ENCODE measurements at regions not wholly inside any gene's neighbourhood (a gene's known extent, or its start where the extent isn't known, plus 50 kb on each side); places are given as distances from the start of the nearest gene placed in this dataset.
A peak's percentile ranks its signal among the peaks of the same experiment; 100 is the strongest.

DNA sequence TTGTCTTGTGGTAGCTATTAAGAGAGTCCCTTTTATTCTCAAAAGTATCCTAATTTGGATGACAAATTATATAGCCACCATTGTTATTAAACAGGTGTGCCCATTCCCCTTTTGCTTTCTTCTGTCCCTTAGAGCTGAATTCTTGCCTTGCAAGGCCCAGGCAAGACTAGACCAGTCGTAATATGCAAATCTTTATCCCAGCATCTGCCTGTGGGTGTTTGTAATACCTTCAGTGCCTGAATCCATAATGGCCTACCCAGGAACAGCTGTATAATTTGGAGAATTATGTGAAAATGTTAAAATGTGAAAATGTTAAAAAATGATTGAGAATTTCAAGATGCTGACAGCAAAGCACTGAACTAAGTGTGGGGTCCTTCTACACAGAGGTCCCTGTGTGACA lies 403.0 kb upstream of the RBMS3 start:
- no peak for DNase-seq (ENCODE audit: low read depth in 4 of 4, low spot score in 2 of 4)

DNA sequence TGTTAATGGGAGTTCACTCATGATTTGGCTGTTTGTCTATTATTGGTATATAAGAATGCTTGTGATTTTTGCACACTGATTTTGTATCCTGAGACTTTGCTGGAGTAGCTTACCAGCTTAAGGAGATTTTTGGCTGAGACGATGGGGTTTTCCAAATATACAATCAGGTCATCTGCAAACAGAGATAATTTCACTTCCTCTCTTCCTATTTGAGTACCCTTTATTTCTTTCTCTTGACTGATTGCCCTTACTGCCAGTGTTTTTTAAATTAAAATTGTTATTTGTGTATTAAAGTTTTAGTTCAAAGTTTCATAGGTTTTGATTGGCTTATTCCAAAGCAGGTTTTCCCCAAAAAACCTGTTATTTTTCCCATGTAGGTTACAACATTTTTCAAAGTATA lies 390.5 kb upstream of the RBMS3 start:
- DNase-seq (ENCODE audit: low read depth in 4 of 4, low spot score in 2 of 4) = no peak

DNA sequence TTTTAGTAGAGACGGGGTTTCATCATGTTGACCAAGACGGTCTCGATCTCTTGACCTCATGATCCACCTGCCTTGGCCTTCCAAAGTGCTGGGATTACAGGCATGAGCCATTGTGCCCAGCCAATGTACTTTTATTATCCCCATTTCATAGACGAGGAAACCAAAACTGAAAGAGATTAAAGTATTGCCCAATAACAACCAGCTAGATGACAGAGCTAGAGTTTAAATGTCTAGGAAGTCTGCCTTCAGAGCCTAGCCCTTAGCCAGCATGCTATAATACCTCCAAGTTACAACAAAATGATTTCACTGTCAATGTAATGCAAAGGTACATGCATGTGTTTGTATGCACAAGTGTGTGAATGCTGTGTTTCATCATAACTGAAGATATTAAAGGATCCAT lies 389.4 kb upstream of the RBMS3 start:
- no peak for DNase-seq (ENCODE audit: low read depth in 4 of 4, low spot score in 2 of 4)

DNA sequence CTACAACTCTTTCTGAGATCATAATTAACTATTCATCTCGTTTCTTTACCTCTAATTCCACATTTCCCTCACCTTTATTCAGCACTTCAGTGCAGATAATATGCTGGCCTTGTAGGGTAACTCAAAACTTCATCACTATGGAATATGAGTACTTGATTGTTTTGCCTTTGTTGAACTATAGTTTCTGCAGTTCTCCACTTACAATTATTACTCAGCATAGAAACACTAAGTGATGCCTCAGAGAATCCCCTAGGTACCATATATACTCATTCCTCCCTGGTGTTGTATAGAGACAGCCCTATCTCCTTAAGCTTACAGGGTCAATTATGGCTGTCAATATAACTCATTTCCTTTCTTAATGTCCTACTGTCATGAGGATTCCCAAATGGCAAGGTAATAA lies 380.6 kb upstream of the RBMS3 start:
- DNase-seq (ENCODE audit: low read depth in 4 of 4, low spot score in 2 of 4) = no peak

DNA sequence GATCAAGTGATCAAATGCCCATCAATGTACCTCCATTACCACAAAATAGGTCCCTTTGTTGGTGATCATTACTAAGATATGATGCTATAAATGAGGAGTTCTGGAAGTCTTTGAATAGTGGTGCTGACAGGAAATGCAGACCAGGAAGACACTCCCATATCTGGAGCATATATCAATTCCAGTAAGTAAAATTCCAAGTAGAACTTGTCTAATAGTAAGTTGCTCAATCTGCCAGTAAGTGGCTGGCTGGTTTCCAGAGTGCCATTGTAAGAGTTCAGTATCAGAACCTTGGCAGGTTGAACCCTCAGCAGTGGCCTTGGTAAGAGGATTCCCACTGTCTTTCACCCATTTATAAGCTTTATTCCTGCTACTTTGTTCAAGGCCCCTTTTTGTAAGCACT lies 379.9 kb upstream of the RBMS3 start:
- no peak for DNase-seq (ENCODE audit: low read depth in 4 of 4, low spot score in 2 of 4)

DNA sequence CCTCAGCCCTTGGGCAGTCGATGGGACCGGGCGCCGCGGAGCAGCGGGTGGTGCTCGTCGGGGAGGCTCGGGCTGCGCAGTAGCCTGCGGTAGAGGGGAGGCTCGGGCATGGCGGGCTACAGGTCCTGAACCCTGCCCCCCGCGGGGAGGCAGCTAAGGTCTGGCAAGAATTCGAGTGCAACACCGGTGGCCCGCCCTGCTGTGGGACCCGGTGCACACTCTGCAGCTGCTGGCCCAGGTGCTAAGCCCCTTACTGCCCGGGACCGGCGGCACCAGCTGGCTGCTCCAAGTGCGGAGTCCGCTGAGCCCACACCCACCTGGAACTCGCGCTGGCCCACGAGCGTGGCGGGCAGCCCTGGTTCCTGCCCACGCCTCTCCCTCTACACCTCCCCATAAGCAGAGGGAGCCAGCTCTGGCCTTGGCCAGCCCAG lies 377.7 kb upstream of the RBMS3 start:
- DNase-seq (ENCODE audit: low read depth in 4 of 4, low spot score in 2 of 4) = no peak

DNA sequence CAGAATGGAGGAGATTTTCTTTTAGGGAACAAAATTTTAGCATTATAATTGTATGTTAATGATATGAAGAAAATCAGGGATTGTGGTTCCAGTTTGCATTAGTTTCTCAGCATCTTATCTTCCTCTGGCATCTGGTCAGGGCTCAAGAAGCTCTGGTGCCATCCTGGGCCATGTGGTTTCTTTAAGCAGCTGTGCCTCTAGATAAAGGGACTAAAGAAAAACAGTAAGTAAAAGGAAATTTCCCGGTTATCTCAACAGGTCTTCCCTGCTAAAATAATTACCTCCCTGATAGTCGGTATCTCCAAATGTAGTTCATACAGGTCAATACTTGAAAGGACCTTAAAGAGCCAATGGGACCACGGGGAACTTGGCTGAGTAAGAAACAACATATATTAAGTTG lies 375.1 kb upstream of the RBMS3 start:
- DNase-seq (ENCODE audit: low read depth in 4 of 4, low spot score in 2 of 4) = no peak

DNA sequence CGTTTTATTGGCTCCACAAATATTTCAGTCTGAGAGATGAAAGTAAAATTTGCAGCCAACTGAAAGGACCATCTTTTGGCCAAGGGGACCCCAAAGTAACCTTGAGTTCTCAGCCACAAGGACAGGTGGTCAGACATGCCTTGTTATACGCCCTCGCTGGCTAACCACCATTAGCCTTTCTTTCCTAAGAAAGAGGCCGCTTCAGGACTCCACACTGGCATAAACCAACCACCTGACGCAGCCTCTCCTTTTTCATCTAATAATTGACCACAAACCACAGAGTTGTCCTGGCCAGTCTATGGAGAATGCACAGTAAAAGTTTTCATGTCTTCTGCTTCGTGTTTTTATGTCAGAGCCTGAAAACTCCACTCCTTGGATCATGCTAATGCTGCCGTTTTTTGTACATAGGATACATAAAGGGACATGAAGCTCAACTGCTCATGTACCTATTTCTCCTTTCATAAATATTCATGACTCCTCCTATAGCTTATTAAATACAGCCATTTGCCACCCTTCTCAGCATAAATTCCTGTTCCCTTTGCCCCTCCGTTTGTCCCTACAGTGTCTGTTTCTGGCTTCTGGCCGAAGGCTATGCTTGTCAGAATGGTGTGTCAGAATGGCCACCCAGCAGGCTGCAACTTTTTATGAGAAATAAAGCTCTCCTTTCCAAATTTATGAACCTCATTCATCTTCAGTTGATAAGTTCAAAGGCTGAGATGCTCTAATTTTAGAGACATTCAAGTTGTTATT lies 374.1 kb upstream of the RBMS3 start:
- DNase-seq (ENCODE audit: low read depth in 4 of 4, low spot score in 2 of 4) = no peak

DNA sequence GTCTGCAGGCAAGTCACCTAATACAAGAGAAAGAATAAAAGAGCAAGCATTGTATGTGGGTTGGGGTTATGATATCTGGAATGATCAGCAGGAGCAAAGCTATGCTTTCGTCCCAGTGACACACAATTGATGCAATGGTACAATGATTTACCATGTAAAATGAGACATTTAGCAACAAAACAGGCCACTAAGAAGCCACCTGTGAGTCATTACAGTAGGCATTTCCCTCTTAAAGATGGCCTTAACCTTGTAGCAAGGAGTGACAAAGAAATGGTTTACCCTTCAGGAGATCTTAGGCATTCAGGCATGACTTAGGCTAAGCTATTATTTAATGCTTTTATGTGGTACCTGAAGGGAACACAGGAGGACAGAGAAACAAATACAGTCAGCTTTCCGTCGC lies 373.3 kb upstream of the RBMS3 start:
- no peak for DNase-seq (ENCODE audit: low read depth in 4 of 4, low spot score in 2 of 4)

DNA sequence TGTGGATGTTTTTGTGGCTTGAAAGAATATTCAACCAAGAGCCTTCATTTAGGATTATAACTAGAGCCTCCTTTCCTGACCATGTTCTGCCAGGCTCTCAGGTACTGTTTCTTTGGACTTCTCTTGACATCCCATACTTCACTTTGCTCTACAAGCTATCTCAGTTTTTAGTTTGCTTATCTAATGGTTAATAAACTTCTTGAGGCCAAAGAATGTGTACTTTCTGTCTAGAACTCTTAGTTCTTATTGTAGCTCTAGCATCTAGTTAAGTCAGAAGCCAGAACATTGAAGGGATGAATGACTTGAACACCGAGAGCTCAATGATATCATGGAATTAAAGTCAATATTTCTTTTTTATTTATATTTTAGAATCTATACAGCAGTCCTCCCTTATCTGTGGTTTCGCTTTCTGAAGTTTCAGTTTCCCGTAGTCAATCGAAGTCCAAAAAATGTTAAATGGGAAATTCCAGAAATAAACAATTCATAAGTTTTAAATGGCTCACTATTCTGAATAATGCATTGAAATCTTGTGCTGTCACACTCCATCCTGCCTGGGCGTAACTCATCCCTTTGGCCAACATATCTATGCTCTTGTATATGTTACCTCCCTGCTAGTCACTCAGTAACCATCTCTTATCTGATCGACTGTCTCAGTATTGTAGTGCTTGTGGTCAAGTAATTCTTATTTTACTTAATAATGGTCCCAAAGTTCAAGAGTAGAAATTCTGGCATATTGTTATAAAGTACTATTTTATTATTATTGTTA lies 368.6 kb upstream of the RBMS3 start:
- DNase-seq (ENCODE audit: low read depth in 4 of 4, low spot score in 2 of 4) = no peak

DNA sequence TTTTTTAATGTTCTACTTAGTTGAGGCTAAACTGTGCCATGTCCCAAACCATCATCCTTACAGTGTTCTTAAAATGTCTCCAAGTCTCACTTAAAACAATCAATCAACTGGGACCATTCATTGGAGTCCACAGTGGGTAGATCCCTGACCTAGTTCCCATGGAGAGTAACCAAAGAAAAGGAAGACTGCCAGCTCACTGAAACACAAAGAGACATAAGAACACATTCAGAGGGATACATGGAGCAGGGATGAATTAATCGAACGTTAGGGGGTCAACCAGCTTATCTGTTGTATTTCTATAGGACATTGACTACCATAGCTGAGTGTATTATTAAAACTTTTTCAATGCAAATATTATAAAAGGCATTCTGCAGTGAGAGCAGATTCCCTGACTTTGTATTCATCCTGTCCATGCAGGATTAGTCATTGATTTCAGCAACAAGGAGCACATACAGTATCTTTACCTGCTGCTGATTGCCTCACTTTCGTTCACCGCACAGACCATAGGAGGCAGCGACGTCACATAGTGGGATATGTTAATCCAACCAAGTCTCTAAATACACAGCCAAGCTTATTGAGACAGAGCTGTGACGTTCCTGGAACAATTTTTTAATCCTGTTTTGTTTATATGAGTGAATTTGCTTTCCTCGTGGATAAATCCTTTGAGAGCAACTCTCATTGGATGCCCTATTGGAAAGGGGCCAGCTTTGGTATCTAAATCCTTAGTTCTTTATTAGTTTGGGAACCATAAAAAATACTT lies 364.9 kb upstream of the RBMS3 start:
- no peak for DNase-seq (ENCODE audit: low read depth in 4 of 4, low spot score in 2 of 4)

DNA sequence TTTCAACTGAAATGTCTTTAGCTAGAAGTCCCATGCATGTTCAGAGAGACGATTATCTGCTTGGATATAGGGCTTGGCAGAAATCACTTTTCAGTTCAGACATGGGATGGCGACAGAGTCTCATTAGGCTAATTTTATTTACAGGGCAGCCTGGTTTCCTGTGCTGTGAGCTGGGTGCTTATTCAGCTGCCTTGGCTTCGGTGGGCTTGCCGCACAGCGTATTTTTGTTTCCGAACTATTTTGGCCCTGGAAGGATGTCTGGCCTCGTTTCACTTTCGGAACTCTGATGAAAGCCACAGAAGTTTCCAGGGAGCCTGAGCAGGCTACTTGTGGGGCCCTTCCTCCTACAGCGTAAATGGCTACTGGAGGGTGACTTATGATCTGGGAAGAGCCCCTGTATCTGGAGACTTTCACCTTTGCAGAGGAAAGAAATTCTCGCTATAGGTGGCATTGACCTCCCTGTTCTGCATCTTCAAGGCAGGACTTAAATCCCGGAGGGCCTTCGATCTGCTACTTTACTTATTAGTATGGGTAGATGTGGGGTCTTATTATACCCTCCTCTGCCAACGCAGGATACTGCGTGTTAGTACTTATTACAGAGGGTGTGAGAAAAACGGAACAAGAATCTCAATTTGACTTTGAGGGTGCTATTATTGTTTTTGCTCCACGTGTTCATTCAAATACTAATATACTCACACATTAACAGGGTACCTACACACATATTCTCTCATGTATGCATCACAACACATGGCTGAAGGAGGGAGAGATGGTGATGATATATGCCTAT lies 364.0 kb upstream of the RBMS3 start:
- peak in 3 of 4 donors; percentile 15 to 55 (median 40) for DNase-seq (ENCODE audit: low read depth in 4 of 4, low spot score in 2 of 4)

DNA sequence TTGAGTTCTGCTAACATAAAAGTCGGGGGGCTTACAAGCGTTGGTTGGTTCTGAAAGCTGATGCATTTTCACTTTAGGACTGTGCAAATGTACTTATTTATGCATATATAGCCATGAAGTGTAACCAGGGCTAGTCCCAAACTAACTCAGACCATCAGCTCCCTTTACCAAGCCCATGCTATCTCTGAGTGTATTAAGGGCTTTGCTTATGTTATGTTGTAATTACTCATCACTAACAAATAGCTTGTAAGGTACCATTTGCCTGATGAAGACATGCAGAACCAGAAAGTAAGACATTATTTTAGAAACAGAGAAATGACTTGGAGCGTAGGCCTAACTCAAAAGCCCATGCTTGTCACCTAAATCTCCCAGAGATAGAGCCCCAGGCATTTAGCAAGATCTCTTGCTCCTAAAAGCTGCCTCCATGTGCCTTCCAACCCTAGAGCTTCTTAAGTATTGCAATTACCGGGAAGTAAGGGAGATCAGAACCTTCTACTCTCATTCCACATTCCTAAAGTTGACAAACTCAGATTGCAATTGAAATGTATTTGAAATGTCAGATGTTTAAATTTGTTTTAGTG lies 362.9 kb upstream of the RBMS3 start:
- DNase-seq (ENCODE audit: low read depth in 4 of 4, low spot score in 2 of 4) = no peak

DNA sequence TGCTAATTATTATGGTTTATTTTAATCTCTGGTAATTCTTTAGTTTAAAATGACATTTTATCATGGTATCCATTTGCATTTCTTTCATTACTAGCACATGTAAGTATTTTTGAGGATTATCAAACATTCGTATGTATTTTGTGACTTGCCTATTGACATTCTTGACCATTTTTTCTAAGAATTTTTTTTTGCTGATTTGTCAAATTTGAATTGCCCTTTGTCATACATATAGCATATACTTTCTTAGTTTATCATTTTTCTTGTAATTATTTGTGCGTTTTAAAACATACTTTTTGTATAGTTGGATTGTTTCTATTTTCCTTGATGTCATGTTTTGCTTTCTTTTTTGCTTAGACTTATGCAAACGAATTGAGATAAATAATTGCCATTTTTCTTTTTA lies 358.5 kb upstream of the RBMS3 start:
- DNase-seq (ENCODE audit: low read depth in 4 of 4, low spot score in 2 of 4) = no peak

DNA sequence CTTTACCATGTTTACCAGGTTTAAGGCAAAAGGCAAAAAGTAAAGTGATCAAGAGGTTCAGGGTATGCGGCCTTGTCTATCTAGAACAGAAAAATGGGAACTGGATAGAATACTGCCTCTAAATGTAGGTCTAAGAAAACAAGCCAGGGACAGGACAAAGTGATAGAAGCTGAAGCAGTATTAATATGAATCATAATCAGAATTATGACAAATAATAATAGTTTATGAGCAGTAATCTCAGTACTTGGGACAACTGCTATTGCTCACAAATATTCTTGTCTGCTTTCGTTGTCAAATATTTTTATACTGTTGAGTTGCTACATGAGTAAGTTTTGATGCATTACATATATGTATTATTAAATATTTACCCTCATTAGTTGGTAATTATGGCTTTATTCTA lies 356.9 kb upstream of the RBMS3 start:
- no peak for DNase-seq (ENCODE audit: low read depth in 4 of 4, low spot score in 2 of 4)

DNA sequence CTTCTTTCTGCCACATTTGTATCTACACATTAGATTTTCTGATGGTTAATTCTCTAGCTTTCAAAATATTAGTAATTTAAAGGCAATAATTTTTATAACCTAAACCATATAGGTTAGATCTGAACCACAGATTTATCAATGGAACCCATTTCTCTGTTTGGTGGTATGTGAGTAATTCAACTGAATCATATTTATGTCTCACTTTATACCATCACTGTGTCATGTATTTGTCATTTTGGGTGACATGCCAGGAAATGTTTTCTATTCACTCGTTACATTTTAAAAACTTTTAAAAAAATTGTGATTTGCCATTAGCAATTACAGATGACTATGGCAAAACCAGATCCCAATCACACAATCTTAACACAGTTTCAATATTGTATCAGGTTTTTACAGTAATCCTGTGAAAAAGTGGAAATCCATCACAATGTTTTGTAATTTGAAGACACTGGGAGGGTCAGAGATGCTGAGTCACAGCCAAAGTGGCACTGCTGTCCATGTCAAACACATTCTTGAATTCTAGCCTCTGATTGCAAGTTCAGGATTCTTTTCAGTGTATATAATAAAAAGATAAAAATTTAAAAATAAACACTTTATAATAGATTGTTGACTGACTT lies 356.0 kb upstream of the RBMS3 start:
- DNase-seq (ENCODE audit: low read depth in 4 of 4, low spot score in 2 of 4) = no peak

DNA sequence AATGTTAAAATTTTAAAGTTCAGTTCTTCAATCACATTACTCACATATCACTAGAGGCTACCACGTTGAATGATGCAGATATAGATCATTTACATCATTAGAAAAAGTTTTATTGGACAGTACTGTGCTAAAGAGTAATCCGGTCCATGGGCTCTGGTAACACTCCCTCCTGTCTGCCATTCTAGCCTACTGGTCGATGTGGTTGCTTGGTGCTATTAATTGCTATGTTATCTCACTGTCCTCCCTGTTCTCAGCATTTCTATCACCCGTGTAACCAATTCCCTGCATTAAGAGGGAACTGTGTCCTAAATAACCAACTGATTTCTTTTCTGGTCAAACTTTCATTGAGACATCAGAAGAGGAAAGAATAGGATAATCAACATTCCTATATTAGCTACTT lies 347.5 kb upstream of the RBMS3 start:
- DNase-seq (ENCODE audit: low read depth in 4 of 4, low spot score in 2 of 4) = no peak

DNA sequence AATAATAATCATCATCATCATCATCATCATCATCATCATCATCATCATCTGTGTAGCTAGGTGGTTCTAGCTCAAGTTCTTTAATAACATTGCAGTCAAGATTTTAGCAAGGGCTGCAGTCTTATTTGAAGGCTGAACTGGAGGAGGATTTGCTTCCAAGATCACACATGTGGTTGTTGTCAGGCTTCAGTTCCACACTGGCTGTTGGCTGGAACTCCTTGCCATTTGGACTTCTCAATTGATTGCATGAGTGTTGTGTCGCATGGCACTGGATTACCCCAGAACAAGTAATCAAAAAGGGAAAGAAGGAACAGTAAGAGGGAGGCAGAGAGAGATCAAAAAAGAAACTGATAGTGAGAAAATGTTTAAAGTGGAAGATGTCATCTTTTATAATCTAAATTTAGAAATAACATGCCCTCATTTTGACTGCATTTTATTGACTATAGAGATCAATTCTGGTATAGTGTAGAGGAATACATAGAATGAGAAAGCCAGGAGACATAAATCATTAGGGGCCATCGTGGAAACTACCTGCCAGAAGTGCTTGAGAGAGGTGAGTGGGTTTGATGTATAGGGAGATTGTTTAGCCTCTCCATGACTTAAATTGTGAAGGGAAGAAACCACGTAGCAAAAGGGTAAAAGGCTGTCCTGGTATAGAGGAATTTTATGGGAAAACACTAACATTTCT lies 346.6 kb upstream of the RBMS3 start:
- no peak for DNase-seq (ENCODE audit: low read depth in 4 of 4, low spot score in 2 of 4)

DNA sequence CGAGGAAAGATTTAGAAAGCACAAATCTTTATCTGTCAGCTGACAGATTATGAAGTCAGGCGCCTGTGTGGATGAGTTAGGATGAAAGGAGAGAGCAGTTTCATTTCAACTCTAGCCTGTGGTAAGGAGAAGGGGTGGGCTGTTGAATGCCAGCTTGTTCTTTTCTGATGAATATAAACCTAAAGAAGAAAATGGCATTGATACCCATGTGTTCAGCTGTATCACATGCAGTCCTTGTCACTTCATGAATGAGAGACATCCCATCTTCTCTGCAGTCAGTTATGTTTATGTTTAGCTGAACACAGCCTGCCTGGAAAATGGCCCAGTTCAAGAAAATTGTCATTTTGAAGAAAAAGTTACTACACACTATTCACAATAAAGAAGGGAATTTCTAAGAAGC lies 345.7 kb upstream of the RBMS3 start:
- DNase-seq (ENCODE audit: low read depth in 4 of 4, low spot score in 2 of 4) = no peak
